NCI-H2171 (cell line): ENCODE measurements at regions not wholly inside any gene's neighbourhood (a gene's known extent, or its start where the extent isn't known, plus 50 kb on each side); places are given as distances from the start of the nearest gene placed in this dataset.
"Not testable (repeated sequence)": the region's sequence is repeated elsewhere in the genome, so short reads cannot be mapped to it uniquely, and the experiment has no call there.

Experiments
- DNase-seq: peaks from one replicate; lab custom pipeline; 2025; lab: John Stamatoyannopoulos, UW

DNA sequence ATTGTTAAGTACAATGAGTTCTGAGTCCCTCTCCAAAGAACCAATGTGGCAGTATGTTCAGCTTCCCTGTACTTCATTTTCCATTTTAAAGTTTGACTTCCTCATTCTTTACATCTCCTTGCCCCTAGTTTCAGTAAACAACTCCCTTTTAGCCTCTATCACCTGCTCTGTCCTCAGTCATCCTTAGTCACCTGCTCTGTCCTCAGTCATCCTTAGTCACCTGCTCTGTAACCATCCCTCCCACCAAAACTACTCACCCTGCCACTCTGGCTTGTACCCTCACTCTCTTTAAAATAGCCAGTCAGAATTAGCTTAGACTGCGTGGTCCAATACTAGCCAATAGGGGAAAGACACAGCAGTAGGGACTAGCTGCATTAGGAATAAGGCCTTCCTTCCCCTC lies 259.9 kb upstream of the TBL1XR1 start:
- not testable (repeated sequence) for DNase-seq

GRCh38 chr3:177459401-177459800 lies 262.1 kb upstream of the TBL1XR1 start:
- no peak for DNase-seq

DNA sequence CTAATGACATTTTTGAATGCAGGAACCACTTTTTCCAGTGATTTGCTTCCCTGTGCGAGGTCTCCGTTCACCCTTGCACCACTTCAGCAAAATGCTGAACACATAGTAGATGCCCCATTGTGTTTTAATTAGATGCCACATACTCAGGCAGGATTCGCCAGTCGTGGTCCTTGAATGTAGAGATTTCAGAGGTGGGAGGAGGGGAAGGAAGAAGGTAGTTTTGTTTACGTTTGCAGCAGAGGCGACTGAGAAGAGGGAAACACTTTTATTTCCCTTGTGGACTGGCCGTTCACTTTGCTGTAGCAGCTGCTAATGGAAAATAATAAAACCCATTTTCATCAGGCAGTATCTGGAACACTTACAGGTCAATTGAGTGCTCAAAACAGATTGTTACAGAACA lies 262.8 kb upstream of the TBL1XR1 start:
- DNase-seq, result no peak

DNA sequence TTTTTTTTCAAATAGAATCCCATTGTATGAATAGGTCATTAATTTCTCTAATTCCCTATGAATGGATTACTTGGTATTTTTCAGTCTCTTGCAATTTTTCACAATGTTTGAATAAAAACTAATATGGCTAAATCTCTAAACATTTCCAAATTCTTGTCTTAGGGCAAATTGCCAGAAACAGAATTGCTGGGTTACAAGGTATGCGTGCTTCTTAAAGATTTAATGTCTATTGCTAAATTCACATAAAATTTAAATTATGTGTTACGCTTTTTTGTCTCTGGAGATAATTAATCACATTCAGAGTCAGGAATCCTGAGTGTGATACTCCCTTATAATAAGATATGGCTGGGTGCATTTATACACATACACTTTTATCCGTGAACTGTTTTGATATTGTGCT lies 264.5 kb upstream of the TBL1XR1 start:
- DNase-seq, result no peak

- not testable (repeated sequence) for DNase-seq
Measured at GRCh38 chr3:177463341-177463740, 266.1 kb upstream of the TBL1XR1 start.

GRCh38 chr3:177463863-177464262 lies 266.6 kb upstream of the TBL1XR1 start:
- no peak for DNase-seq

GRCh38 chr3:177464392-177465256 lies 267.3 kb upstream of the TBL1XR1 start:
- DNase-seq, result no peak

- no peak for DNase-seq
Measured at GRCh38 chr3:177465257-177465642, 268.0 kb upstream of the TBL1XR1 start.

DNA sequence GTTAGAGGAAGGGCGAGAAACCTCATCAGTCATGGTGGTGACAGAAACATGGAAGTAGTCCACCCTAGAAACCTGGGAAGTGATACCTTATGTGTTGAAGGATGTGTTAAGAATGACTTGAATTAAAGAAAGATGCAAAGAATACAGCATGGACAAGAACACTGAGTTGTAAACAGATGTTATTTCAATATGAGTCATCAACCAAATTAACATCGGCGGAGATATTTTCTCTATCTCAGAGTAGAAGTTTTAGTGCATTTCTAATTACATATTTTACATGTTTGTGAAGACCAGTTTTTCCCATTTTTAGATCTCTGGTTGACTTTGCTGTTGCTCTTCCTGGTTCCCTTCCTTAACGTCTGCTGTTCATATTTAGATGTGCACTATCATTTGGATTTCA lies 268.8 kb upstream of the TBL1XR1 start:
- no peak for DNase-seq

DNA sequence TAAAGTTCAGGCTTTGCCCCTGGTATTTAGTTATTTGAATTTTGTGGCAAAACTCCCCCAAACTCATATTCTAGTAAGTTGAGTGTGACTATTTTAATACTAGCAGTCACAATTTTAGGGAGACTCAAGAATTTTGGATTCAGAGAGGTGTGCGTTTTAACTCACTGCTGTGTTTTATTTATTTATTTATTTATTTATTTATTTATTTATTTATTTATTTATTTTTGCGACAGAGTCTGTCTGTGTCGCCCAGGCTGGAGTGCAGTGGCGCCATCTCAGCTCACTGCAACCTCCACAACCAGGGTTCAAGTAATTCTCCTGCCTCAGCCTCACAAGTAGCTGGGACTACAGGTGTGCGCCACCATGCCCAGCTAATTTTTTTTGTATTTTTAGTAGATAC lies 269.3 kb upstream of the TBL1XR1 start:
- DNase-seq, result not testable (repeated sequence)

GRCh38 chr3:177467247-177467985 lies 270.1 kb upstream of the TBL1XR1 start:
- no peak for DNase-seq

GRCh38 chr3:177468331-177468730 lies 271.0 kb upstream of the TBL1XR1 start:
- DNase-seq, result no peak

- DNase-seq, result no peak
Measured at GRCh38 chr3:177468816-177469215, 271.5 kb upstream of the TBL1XR1 start.

- no peak for DNase-seq
Measured at GRCh38 chr3:177469216-177469615, 271.9 kb upstream of the TBL1XR1 start.

DNA sequence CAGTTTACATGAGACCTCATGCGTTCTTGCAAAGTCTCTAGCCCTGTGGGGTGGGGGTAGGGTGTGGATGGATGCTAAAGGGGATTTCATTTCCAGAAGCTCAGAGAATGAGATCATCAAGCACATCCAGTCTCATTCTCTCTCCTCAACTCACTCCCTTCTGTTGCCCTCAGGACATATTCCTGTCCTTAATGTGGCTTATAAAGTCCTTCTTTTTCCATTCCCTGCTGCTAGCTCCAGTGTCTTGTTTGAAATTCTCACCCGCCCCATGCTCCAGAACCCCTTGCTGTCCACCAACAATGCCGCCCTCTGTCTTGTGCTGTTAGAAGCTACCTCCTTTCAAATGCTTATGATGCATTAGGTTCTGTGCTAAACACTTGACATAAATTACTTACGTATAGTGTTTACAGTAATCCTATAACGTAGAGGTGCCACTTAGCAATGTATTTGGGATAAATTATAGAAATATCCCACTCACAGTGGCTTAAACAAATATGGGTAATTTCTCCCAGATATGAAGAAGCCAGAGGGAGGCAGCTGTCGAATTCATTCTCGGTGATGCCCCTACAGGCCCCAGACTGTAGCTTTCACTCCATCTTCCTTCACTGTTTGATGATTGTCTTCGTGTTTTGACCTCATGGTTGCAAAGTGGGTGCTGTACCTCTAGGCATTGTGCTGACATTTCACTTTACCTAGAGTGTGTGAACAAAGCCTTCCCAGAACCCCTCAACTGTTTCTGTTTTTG lies 273.1 kb upstream of the TBL1XR1 start:
- DNase-seq, result no peak

DNA sequence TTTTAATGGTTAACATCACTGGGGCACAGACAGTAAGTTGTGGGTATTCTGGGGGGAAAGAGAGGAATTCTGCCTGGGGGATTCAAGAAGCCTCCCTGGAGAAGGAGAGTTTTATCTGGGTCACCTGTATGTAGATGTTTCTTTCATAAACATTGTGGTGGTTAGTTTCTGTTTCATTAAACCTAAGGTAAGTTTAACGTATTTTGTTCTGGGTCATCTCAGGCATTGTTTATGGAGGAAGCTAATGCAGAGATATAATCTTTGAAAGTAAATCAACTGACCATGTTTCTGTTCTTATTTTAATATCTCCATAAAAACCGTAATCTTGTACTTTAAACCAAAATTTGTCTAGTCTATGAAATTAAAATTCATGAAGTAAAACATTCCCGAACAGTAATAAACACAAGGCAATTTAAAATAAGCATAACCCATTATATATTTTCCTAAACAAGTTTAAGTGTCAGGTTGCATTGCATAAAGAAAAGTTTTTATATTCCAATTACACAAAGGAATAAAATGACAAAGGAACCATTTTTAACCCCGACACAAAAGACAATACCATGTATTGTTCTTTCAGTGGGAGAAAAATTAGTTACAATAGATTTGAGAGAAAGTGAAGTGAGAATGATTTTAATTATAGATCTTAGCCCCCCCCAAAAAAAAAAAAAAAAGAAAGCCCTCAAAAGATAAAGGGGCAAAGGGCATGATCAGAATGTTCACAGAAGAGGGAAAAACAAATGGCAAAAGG lies 274.6 kb upstream of the TBL1XR1 start:
- no peak for DNase-seq

DNA sequence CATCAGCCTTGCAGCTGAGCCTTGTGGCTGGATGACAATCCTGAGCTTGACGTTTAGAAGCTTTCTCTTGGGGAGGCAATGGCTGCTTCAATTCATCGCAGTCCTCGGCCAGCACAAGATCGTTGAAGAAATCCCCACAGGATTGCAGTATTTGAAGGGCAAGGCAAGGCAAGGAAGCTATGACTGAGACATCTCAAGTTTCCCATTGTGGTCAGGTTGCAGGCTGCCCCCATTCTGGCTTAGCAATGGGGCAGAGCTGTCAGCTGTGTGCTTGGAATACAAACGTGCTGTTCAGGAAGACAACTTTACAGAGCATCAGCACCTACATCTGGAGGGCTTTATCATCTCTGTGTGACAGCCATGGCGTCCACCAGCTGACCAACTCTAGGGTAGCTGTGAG lies 275.9 kb upstream of the TBL1XR1 start:
- no peak for DNase-seq

- no peak for DNase-seq
Measured at GRCh38 chr3:177473903-177474302, 276.6 kb upstream of the TBL1XR1 start.

DNA sequence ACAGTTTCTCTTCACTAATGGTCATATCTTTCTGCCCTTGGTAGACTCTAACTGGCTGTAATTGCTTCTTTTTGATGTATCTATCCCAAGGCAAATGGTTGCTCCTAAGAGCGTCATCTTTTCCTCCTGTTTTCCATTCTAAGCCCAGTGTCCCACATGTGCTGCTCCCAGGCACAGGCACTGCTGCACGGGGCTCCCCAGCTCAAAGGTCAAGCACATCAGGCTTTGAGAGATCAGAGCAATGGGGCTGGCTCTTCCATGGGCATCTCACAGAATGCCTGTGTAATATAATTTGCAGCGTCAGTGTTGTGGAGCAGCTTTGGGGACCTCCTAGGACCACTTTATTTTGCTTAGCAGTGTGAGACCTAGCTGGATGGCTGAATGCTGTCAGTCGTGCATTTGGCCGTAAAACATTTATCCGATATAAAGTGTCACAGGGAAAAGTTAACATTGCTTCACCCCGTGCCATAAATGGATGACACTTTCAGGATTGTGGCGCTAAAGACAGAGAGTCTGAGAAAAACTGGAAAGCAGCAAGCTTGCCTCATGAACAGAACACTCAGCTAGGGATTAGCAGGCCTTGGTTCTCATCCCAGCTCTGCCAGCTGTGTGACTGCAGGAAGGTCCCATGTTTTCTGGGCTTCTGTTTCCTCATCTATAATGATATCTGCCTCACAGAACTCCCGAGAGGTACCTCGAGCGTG lies 277.5 kb upstream of the TBL1XR1 start:
- no peak for DNase-seq

- DNase-seq, result no peak
Measured at GRCh38 chr3:177475356-177475665, 278.0 kb upstream of the TBL1XR1 start.

GRCh38 chr3:177476495-177476894 lies 279.2 kb upstream of the TBL1XR1 start:
- DNase-seq, result no peak
